Stimulated activated CD4-positive, alpha-beta T cell treated with anti-CD3 and anti-CD28 coated beads, Interleukin-4, amount 100 ng/mL, for 24 hours (primary cell): ENCODE measurements at regions not wholly inside any gene's neighbourhood (a gene's known extent, or its start where the extent isn't known, plus 50 kb on each side); places are given as distances from the start of the nearest gene placed in this dataset.
"Not testable (repeated sequence)": the region's sequence is repeated elsewhere in the genome, so short reads cannot be mapped to it uniquely, and the experiment has no call there.

Experiments
- DNase-seq: peaks from one replicate; pipeline ENCODE4 v3.0.0-alpha.2; 2020

GRCh38 chr4:164613256-164613655 is 140.7 kb upstream of the SMIM31 start:
- DNase-seq = no peak

DNA sequence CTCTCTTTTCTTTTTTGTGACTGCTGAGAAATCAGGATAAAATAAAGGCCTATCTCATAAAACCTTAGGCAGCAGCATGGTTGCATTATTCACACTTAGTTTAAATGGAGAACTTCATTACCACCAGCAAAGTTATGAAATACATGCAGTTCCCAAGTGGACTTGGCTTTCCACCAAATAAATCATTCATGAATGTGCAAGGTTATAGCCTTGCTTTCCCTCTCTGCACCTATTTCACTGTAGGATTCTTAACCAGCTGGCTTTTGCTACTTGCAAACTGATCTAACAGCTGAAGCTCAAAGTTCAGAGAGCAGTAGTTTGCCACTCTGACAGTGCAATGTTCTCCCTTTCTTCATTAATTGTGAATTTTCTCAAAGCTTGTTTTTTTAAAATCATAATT is 140.1 kb upstream of the SMIM31 start:
- no peak for DNase-seq

DNA sequence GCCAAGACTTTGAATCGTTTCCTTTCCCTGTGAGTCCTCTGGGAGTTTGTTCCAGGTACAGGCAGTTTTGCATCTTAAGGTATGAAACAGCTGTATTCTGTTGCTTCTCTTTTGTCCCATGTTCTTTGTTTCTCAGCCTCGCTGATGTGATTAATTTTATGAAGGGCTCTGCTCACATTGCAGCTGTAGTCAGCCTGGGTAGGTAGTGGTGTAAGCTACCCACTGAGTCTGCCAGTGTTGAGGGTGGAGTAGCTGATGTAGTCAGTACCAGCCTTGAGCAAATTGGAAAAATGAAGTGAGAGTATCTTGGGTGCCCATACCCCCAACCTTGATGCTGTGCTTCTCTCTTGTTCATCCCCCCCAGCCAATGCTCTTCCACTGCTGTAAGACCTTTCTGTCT is 139.6 kb upstream of the SMIM31 start:
- DNase-seq = no peak

DNA sequence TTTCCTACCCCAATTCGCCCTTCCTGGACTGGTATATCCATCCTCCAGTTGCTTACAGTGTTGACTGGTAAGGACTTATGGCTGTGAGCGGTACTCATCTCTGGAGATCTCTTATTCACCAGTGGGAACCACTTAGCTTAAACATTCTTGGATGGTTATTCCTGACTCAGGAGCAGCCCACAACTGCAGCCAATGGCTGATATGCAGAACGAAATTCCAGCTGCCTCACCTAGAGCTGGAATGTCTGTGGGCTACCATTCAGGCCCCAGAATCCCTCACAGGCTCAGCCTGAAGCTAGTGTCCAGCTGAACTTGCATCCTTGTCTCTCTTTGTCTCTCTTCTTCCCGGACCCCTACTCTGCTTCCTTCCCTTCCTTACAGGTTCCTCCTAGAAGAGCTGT is 138.9 kb upstream of the SMIM31 start:
- DNase-seq = no peak

- DNase-seq = no peak
Measured at GRCh38 chr4:164615964-164616363, 138.0 kb upstream of the SMIM31 start.

DNA sequence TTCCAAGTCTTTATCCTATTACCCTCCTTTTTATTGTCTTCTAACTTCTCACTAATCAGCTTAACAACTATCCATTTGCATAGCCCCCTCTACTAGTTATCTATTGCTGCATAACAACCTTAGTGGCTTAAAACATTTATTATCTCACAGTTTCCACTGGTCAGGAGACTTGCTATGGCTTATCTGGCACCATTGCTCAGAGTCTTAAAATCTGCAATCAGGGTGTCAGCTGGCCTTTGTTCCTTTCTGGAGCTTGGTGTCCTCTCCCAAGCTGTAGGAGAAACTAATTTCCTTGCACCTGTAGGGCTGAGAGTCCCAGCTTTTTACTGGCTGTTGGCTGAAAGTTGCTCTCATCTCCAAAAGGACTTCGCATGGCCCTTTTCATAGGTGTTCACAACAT is 137.0 kb upstream of the SMIM31 start:
- no peak for DNase-seq

DNA sequence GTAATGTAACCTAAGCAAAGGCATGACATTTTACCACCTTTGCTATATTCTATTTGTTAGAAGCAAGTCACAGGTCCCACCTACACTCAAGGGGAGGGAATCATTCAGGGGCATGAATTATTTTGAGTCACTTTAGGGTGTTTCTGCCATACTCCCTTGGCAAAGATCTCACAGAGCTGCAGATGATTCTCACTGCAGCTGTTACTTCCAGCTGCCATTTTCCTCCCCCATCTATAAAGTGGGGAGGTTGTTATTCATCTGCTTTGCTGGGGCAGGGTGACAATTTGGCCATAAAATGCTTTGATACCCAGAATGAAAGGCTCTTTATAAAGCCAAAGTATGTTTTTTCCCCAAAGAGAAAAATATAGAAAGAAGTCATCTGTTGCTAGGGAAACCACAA is 136.5 kb upstream of the SMIM31 start:
- DNase-seq = no peak

DNA sequence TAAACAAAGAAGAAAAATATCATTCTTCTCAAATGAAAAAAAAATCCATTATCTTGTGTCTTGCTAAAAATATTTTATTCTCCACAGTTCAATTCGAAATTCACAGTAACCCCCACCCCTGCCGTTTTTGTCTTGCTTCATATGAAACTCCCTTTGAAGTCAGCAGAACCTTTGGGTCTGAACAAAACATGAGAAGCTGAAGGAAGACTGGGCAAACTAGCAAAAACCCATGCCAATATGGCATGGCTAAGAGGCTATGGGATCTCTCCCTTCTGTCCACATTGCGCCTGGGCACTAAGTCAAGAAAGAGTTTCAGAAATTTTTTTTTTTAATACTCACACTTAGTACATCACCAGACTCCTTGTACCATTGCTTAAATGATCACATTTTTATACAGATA is 136.0 kb upstream of the SMIM31 start:
- no peak for DNase-seq

GRCh38 chr4:164621886-164622521 is 131.9 kb upstream of the SMIM31 start:
- no peak for DNase-seq

- DNase-seq = no peak
Measured at GRCh38 chr4:164623099-164623498, 130.8 kb upstream of the SMIM31 start.

DNA sequence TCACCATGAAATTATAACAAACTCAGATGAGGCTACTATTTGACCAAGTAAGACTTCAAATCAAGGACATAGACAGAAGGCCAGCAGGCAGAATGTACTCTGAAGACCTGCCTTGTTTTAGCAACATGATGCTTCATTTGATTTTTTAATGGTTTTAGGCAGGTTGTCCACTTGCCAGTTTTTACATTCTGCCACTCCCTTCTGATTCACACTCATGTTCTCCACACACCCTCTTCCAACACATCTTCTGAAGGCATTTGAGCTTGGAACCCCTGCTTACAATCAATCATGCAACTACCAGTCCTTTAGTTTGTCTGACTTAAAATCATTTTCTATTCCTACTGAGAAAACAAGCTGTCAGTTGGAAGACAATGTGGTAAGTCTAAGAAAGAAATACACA is 114.9 kb upstream of the SMIM31 start:
- no peak for DNase-seq

DNA sequence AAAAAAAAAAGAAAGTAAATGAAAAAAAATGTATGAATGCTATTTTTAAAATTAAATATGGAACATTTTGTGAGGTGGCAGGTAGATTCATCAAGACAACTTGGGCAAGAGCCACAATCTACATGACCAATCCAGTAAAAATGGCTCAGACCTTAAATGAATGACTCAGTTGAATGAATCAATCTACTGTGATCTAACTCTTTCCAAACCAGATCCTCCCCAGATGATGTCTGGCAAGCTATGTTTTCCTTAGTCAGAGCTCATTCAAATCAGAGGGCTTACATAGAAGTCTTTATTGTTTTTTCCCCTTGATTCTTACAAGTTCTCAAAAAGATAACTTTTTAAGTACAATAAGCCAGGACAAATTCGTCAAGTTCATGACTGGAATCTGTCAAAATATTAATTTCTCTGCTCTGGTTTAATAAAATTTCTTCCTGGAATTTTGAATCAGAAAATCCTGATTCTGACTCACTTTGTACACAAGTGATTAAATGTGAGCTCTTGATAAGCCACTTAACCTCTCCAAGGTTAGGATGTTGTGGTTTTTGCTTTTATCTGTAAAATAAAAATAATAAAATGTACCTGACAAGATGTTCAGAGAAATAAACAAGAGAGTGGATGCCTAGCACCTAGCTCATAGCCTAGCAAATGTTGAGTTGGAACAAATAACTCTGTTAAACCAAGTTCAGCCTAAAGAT is 105.6 kb upstream of the SMIM31 start:
- DNase-seq = no peak

- DNase-seq = no peak
Measured at GRCh38 chr4:164648849-164649212, 105.1 kb upstream of the SMIM31 start.

DNA sequence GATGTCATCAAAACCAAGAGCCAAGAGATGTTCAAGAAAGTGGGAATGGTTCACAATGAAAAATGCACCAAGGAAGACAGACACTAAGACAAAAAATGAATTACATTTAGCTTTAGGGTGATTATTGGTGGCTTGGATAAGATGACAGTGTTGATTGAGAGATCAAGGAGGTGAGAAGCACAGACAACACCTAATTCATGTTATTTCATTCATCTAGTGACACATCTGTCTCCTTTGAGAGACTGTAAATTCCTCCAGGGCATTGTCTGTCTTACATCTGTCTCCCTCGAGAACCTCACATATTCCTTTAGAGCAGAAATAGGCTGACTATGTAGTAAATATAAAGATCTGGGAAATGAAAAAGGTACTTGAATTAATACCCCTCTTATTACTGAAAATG is 94.2 kb upstream of the SMIM31 start:
- DNase-seq = no peak

- DNase-seq = not testable (repeated sequence)
Measured at GRCh38 chr4:164676152-164676551, 77.8 kb upstream of the SMIM31 start.

DNA sequence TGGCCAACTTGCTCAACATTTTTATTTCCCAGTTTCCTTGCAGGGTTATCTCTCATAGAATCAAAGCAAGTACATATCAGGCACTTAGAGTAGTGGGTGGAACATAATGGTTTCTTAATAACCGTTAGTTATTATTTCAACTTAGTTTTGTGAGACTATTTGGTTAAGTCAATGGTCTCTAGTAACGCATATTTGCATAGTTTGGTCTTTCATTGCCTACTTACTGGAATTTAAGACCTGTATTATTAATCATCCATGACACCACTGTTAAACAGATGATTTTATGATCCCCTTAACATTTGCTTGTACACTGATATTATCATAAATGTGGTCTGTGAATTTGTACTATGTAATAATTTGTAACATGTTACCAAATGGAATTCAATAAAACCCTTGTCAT is 70.9 kb upstream of the SMIM31 start:
- no peak for DNase-seq

- DNase-seq = no peak
Measured at GRCh38 chr4:164695650-164696049, 58.3 kb upstream of the SMIM31 start.

- DNase-seq = no peak
Measured at GRCh38 chr4:164700471-164700870, 53.5 kb upstream of the SMIM31 start.

- no peak for DNase-seq
Measured at GRCh38 chr4:164701665-164702064, 52.3 kb upstream of the SMIM31 start.
